Ovary (tissue), 7 donors: ENCODE measurements at regions not wholly inside any gene's neighbourhood (a gene's known extent, or its start where the extent isn't known, plus 50 kb on each side); places are given as distances from the start of the nearest gene placed in this dataset.

ENCODE experiments used
- DNase-seq, 5 donors: peaks; one replicate each; pipeline ENCODE4 v3.0.0-alpha.2; 2019 to 2020
- H3K27ac ChIP-seq, 2 donors: fragments of 200-600 bp; one replicate each; pipeline versions ENCODE4 v1.5.1 to v1.8.0; 2019 to 2022
- H3K27me3 ChIP-seq: fragments of 200-600 bp; one replicate; pipeline ENCODE4 v1.8.0; 2022
- H3K36me3 ChIP-seq: fragments of 200-600 bp; sonication (generic); one replicate; pipeline ENCODE4 v1.5.1; 2019
- H3K4me1 ChIP-seq: one replicate; pipeline ENCODE4 v1.8.1; 2013; ENCODE audit warnings: mild to moderate bottlenecking, moderate library complexity; ENCODE audit not compliant: insufficient read depth
- H3K4me3 ChIP-seq: fragments of 200-600 bp; sonication (generic); one replicate; pipeline ENCODE4 v1.5.1; 2017
- H3K9me3 ChIP-seq, 2 donors: fragments of 200-600 bp in 1 of 2; sonication (generic) in 1 of 2; one replicate each; pipeline versions ENCODE4 v1.5.1 to v1.8.1; 2013 to 2019; ENCODE audit warnings: mild to moderate bottlenecking in 1 of 2, moderate library complexity in 1 of 2
- CTCF ChIP-seq, 3 donors: fragments of 450-650 bp in 2 of 3; fragments of 200-600 bp in 1 of 3; IDR thresholded peaks; one replicate each; pipeline versions ENCODE4 v1.5.1 to v1.8.0; 2016 to 2022; ENCODE audit warnings: antibody characterized with exemption in 3 of 3, mild to moderate bottlenecking in 1 of 3
- EP300 ChIP-seq: sonication (generic); formaldehyde crosslinking; IDR thresholded peaks from one replicate; pipeline ENCODE4 v1.6.1; 2017; ENCODE audit warnings: antibody characterized with exemption
- POLR2A ChIP-seq: fragments of 450-650 bp; IDR thresholded peaks from one replicate; pipeline ENCODE4 v1.6.1; 2017; ENCODE audit warnings: antibody characterized with exemption, mild to moderate bottlenecking, moderate library complexity
- WGBS, 3 donors: extraction: QIAGEN DNeasy Blood & Tissue Kit in 1 of 3; methylation state at CpG; one replicate each; pipeline versions ENCODE4 v1.1.5 to v1.1.7; 2013 to 2017; 5-methylcytosine and 5-hydroxymethylcytosine counted together
- intact Hi-C, 4 donors: fragments of 100-400 bp; cut with DNase I; formaldehyde crosslinking; loops; one replicate each; pipeline versions ENCODE4 v1.11.0 to v1.15.1; 2022 to 2023
- donor health status: DM: no; HTN: no; CAD: no; lungs with moderate emphysema.
- donor health status: DM: no; HTN: no; CAD: no.
- donor health status: Bipolar disorder and iron deficiency.
- donor health status: DM: no; HTN: no; CAD: no.
- donor health status: DM: yes; HTN: yes; CAD: no.

DNA sequence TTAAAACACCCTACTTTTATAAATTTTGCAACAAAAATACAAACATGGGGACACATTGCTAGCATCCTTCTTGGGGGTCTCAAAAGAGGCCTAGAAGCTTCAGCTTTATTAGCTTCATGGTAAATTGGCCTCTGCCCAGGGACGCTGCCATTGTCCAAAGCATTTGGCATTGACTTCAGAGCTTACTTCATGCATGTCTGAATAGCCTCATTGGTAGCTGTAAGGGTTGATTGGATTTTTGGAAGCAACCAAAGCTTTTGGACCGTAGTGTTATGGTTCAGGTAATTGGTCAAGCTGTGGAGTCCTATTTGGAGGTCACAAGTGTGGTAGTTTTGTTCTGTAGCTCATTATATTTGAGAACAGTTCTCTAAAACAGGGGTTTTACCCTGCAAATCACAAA lies 411.7 kb upstream of the SLC24A2 start:
- Histone ChIP-seq H3K27ac (no peak overlapping the region), H3K4me3 (no peak overlapping the region), H3K4me1 (no peaks in the 10 kb centered on the region), H3K9me3 (peaks cover 0 to 2% of the 10 kb centered on the region in 2 donors), H3K36me3 (no peaks in the 10 kb centered on the region), H3K27me3 (no peaks in the 10 kb centered on the region)
- no peak for DNase-seq
- WGBS, 3 donors: 80 to 91% (median 90%) methylated on average over 2 of the region's 2 CpGs
- intact Hi-C loops: no loop called here
- TF ChIP-seq POLR2A (no peak), CTCF (IDR thresholded peaks at IDR 0.05) (no peak), EP300 (no peak)

DNA sequence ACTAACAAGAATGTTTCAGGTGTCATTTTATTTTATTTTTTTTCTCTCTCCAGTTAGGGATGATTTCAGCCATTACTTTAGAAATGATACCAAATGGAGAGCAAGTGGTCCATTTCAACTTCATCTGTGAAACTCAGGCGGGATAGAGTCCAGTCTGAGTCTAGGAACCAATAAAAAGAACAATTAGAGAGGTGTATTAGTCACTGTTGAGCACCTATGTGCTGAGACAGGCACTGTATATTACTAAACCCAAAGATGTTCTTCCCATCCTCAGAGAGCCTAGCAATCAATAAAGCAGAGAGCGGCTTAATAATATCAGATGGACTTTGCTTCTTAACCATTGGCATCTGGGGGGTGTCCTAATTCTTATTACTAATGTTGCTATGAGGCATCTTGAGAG lies 410.3 kb upstream of the SLC24A2 start:
- intact Hi-C loops: no loop called here
- TF ChIP-seq EP300 (no peak), POLR2A (no peak), CTCF (IDR thresholded peaks at IDR 0.05) (no peak)
- Histone ChIP-seq H3K27ac (no peak overlapping the region), H3K4me1 (no peaks in the 10 kb centered on the region), H3K9me3 (peaks cover 0 to 2% of the 10 kb centered on the region in 2 donors), H3K36me3 (no peaks in the 10 kb centered on the region), H3K4me3 (no peak overlapping the region), H3K27me3 (no peaks in the 10 kb centered on the region)
- no peak for DNase-seq
- 95 to 99% (median 96%) methylated on average over 2 of the region's 2 CpGs for WGBS, 3 donors

- no peaks in the 10 kb centered on the region for H3K36me3 ChIP-seq
- H3K4me1 ChIP-seq: no peaks in the 10 kb centered on the region
- H3K4me3 ChIP-seq: no peak overlapping the region
- 42 to 44% (median 43%) methylated on average over 7 of the region's 7 CpGs for WGBS, 3 donors
- H3K27me3 ChIP-seq: no peaks in the 10 kb centered on the region
- no peak for DNase-seq
- intact Hi-C loops: no loop called here
- H3K27ac ChIP-seq: no peak overlapping the region
- TF ChIP-seq POLR2A (no peak), CTCF (IDR thresholded peaks at IDR 0.05) (no peak), EP300 (no peak)
- peaks cover 0 to 2% of the 10 kb centered on the region in 2 donors for H3K9me3 ChIP-seq
Observed at GRCh38 chr9:20197976-20198685, 409.3 kb upstream of the SLC24A2 start.

DNA sequence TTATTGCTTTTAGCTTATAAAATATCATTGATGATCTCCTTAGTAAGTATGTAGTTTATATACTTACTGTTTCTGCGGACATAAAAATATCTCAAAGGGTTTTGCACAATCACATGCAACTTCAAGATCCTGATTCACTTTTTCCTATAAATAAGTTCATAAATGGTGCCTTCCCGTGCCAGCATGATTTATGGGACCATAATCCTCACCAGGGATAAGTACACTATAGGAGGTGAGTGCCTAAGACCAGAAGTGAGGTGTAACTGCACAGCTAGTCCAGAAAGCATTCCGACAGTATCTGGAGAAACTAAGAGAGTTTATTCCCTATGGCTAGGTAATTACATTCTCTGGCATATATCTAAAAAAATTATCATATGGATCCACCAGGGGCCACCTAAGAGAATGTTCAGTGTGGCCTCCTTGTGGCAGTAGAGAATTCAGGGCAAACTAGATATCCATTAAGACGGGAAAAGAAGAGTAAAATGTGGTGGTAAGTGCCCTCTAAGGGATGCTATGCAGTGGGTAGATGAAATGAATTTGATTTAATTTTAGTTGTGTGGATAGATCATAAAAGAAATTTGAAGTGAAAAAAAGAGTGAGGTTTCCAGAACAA lies 402.5 kb upstream of the SLC24A2 start:
- 81 to 86% (median 86%) methylated on average over 4 of the region's 4 CpGs for WGBS, 3 donors
- no peak overlapping the region for H3K27ac ChIP-seq
- no peak overlapping the region for H3K4me3 ChIP-seq
- DNase-seq: no peak
- intact Hi-C loops: no loop called here
- TF ChIP-seq POLR2A (no peak), CTCF (IDR thresholded peaks at IDR 0.05) (no peak), EP300 (no peak)
- H3K27me3 ChIP-seq: no peaks in the 10 kb centered on the region
- H3K4me1 ChIP-seq: no peaks in the 10 kb centered on the region
- H3K9me3 ChIP-seq: no peaks in the 10 kb centered on the region
- H3K36me3 ChIP-seq: no peaks in the 10 kb centered on the region
